A673 (cell line): ENCODE measurements at regions not wholly inside any gene's neighbourhood (a gene's known extent, or its start where the extent isn't known, plus 50 kb on each side); places are given as distances from the start of the nearest gene placed in this dataset.

Experiments used
- BruUV-seq: library from RNA; stranded (reverse); fragments of 400-500 nt; replicated peaks from 2 replicates; lab custom pipeline; 2021; lab: Mats Ljungman, UMichigan
- CTCF ChIA-PET: fragments of 300-600 bp; sonication (Branson Sonifier 250); formaldehyde crosslinking; loops from one replicate; lab custom pipeline; 2022; ENCODE audit warnings: antibody characterized with exemption; lab: Charles Lee
- POLR2A ChIA-PET: fragments of 300-600 bp; sonication (Branson Sonifier 250); formaldehyde crosslinking; loops from one replicate; lab custom pipeline; 2022; ENCODE audit warnings: antibody characterized with exemption; ENCODE audit not compliant: low non-redundant PET; lab: Charles Lee
- DNase-seq: peaks from one replicate; pipeline ENCODE4 v3.0.0-alpha.2; 2015; ENCODE audit warnings: low spot score
- H3K27ac ChIP-seq: fragments of 200-600 bp; sonication (generic); 2 replicates; pipeline ENCODE4 v1.5.1; 2016; ENCODE audit warnings: mixed run types, low read depth, mild to moderate bottlenecking, mixed read lengths, antibody characterized with exemption, low read length; ENCODE audit not compliant: poor library complexity, severe bottlenecking
- H3K27me3 ChIP-seq: fragments of 200-600 bp; sonication (generic); replicated peaks from 2 replicates; pipeline ENCODE4 v1.6.1; 2017; ENCODE audit warnings: mixed run types, low read depth, mild to moderate bottlenecking, mixed read lengths, antibody characterized with exemption, low read length; ENCODE audit not compliant: insufficient read depth, poor library complexity
- H3K36me3 ChIP-seq: fragments of 200-600 bp; sonication (generic); 2 replicates; pipeline ENCODE4 v1.6.1; 2016; ENCODE audit warnings: mixed run types, mild to moderate bottlenecking, mixed read lengths, antibody characterized with exemption, low read length; ENCODE audit not compliant: insufficient read depth, poor library complexity, severe bottlenecking
- H3K4me1 ChIP-seq: fragments of 200-600 bp; sonication (generic); 2 replicates; pipeline ENCODE4 v1.6.1; 2017; ENCODE audit warnings: mixed run types, mild to moderate bottlenecking, mixed read lengths, antibody characterized with exemption, low read length; ENCODE audit not compliant: insufficient read depth, poor library complexity, severe bottlenecking
- H3K4me3 ChIP-seq: fragments of 200-600 bp; sonication (generic); 2 replicates; pipeline ENCODE4 v1.5.1; 2016; ENCODE audit warnings: low read depth, mixed run types, mild to moderate bottlenecking, mixed read lengths, low read length; ENCODE audit not compliant: poor library complexity, severe bottlenecking
- H3K9me3 ChIP-seq: fragments of 200-600 bp; sonication (generic); 2 replicates; pipeline ENCODE4 v1.6.1; 2016; ENCODE audit warnings: mixed run types, low read depth, mild to moderate bottlenecking, mixed read lengths, antibody characterized with exemption, low read length; ENCODE audit not compliant: poor library complexity, severe bottlenecking
- EZH2 ChIP-seq: fragments of 200-600 bp; sonication (generic); IDR thresholded peaks from 2 replicates; pipeline ENCODE4 v1.6.1; 2017; ENCODE audit warnings: borderline replicate concordance, low read depth, mild to moderate bottlenecking, mixed read lengths, antibody characterized with exemption, low read length; ENCODE audit not compliant: poor library complexity, severe bottlenecking
- intact Hi-C: fragments of 100-400 bp; cut with micrococcal nuclease; formaldehyde crosslinking; loops from one replicate; pipeline ENCODE4 v1.10.0; 2022; ENCODE audit not compliant: unreplicated experiment
- TF ChIP-seq, protein P1 (sequence below): fragments of 300-800, 200-600 bp; sonication (generic); conservative IDR thresholded peaks from 2 replicates; pipeline ENCODE4 v1.5.1; 2017; ENCODE audit warnings: low read depth, mild to moderate bottlenecking, antibody characterized with exemption, low read length, moderate library complexity, mixed read lengths

DNA sequence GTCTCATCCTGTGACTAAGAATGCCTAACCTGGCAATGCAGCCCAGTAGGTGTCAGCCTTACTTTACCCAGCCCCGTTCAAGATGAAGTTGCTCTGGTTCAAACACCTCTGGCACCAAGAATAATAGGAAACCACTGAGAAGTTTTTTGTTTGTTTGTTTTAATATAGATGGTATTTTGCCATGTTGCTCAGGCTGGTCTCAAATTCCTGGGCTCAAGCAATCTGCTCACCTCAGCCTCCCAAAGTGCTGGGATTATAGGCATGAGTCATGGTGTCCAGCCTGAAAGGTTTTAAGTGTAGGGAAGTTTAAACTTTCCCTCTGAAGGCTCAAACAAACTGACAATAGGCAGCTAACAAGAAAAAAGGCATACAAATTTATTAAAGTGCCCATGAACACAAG is 51.2 kb upstream of the ABCC4 start:
- H3K4me1 ChIP-seq: peaks cover 9% of the 10 kb centered on the region
- H3K36me3 ChIP-seq: no peaks in the 10 kb centered on the region
- DNase-seq: no peak
- H3K9me3 ChIP-seq: no peaks in the 10 kb centered on the region
- BruUV-seq: no TSS peak
- no peak overlapping the region for H3K4me3 ChIP-seq
- intact Hi-C loops: no loop called here
- POLR2A ChIA-PET: no interaction called here
- no peak overlapping the region for H3K27ac ChIP-seq
- TF ChIP-seq EZH2: no peak
- TF ChIP-seq, protein P1, sequence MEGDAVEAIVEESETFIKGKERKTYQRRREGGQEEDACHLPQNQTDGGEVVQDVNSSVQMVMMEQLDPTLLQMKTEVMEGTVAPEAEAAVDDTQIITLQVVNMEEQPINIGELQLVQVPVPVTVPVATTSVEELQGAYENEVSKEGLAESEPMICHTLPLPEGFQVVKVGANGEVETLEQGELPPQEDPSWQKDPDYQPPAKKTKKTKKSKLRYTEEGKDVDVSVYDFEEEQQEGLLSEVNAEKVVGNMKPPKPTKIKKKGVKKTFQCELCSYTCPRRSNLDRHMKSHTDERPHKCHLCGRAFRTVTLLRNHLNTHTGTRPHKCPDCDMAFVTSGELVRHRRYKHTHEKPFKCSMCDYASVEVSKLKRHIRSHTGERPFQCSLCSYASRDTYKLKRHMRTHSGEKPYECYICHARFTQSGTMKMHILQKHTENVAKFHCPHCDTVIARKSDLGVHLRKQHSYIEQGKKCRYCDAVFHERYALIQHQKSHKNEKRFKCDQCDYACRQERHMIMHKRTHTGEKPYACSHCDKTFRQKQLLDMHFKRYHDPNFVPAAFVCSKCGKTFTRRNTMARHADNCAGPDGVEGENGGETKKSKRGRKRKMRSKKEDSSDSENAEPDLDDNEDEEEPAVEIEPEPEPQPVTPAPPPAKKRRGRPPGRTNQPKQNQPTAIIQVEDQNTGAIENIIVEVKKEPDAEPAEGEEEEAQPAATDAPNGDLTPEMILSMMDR: no peak
- H3K27me3 ChIP-seq: no peaks in the 10 kb centered on the region
- CTCF ChIA-PET: no interaction called here

DNA sequence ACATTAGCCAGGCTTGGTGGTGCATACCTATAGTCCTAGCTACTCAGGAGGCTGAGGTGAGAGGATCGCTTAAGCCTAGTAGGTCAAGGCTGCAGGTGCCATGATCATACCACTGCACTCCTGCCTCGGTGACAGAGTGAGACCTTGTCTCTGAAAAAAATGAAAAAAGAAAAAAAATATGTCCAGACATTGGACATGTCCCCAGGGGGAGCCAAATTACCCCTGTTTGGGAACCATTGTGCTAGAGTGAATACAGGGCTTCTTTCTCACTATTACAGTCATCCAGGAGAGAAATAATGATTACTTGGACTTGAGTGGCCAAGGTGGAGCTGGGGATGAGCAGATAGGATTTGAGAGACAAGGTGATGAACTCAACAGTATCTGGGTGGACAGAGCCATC is 52.9 kb upstream of the ABCC4 start:
- no TSS peak for BruUV-seq
- intact Hi-C loops: no loop called here
- Histone ChIP-seq H3K4me1 (peaks cover 9% of the 10 kb centered on the region), H3K4me3 (no peak overlapping the region), H3K36me3 (no peaks in the 10 kb centered on the region), H3K27ac (no peak overlapping the region), H3K9me3 (no peaks in the 10 kb centered on the region), H3K27me3 (no peaks in the 10 kb centered on the region)
- ChIA-PET CTCF (no interaction called here), POLR2A (no interaction called here)
- no peak for TF ChIP-seq EZH2
- TF ChIP-seq, protein P1: no peak
- DNase-seq: no peak

DNA sequence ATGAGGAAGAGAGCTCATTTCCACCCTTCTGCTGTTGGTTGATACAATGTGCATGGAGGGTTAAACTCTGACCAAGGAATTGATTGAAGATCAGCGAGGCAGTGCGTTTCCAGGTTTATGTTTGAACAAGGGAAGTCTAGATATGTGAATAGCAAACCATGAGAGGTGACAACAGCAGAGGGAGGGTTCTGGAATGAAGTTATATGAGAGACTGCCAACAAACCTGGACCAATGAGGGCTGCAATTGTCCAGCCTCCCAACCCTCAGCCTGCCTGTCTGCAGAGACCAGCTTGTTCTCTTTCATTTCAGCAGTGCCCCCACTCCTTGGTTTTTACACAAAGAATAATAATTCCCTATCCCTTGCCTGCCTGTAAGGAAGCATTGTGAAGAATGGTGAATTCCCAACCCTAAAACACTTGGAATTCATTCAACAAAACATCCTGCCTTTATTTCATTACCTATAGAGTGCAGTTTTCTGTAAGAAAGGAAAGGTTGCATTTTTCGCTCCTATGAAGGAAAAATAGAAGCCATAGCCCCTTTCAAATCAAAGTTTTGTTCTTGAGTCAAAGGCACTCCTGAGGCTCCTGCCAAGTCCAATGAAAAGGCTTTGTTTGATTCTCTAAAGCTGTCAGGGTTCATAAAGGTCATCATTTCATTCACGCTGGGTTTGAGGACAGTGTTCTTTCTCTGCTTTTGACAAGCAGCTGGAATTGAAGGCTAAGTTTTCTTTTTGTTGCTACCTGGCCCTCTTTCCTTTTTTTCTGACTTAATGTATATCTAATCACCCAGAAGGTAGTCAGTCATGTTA is 53.6 kb upstream of the ABCC4 start:
- intact Hi-C loops: no loop called here
- no peaks in the 10 kb centered on the region for H3K36me3 ChIP-seq
- POLR2A ChIA-PET: no interaction called here
- CTCF ChIA-PET: no interaction called here
- no peaks in the 10 kb centered on the region for H3K9me3 ChIP-seq
- peaks cover 9% of the 10 kb centered on the region for H3K4me1 ChIP-seq
- DNase-seq: no peak
- no peaks in the 10 kb centered on the region for H3K27me3 ChIP-seq
- no TSS peak for BruUV-seq
- no peak overlapping the region for H3K4me3 ChIP-seq
- no peak overlapping the region for H3K27ac ChIP-seq
- TF ChIP-seq, protein P1: no peak
- TF ChIP-seq EZH2: no peak
